ENCODE measurements at regions not wholly inside any gene's neighbourhood (a gene's known extent, or its start where the extent isn't known, plus 50 kb on each side); places are given as distances from the start of the nearest gene placed in this dataset.

DNA sequence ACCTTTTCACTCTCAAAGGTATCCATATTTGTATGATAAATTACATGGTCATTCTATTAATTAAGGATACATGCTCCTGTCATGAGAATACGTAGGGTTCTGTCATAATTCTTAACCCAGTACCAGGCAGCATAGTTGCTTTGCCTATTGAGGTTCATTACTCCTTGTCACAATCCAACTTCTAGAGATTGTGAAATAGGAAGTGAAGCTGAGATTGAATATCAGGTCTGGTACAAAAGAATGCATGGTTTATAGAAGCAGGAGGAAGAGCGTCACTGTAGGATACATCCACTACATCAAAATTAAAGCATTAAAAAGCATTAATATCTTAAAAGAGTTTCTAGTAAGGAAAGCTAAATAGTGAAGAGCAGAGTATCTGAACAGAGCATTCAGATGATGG lies 647.0 kb downstream of the IQCM start:
- CTCF ChIA-PET, result no interaction called here
- Histone ChIP-seq H3K27ac (ENCODE audit: low read depth in 2 of 2, low read length in 1 of 2) (no peak overlapping the region), H3K9me3 (no peaks in the 10 kb centered on the region), H3K4me2 (no peak overlapping the region), H3K36me3 (replicated peaks in 1 of 2; ENCODE audit: control insufficient read depth in 1 of 2, insufficient read depth in 2 of 2, low read length in 1 of 2) (no peaks in the 10 kb centered on the region), H3F3A (replicated peaks; ENCODE audit: insufficient read depth) (peaks cover 12% of the 10 kb centered on the region), H3K9me2 (no peaks in the 10 kb centered on the region), H3K79me2 (ENCODE audit: insufficient read depth) (no peaks in the 10 kb centered on the region), H2AFZ (ENCODE audit: low read depth) (no peak overlapping the region), H4K20me1 (ENCODE audit: insufficient read depth) (no peaks in the 10 kb centered on the region), H3K9ac (no peak overlapping the region), H3K4me1 (ENCODE audit: control insufficient read depth in 1 of 2, insufficient read depth in 2 of 2, low read depth in 1 of 2, low read length in 1 of 2) (peaks cover 0 to 14% of the 10 kb centered on the region in 2 experiments; a peak in 2 of 4 replicates), H3K4me3 (ENCODE audit: low read depth in 2 of 2, low read length in 1 of 2) (no peak overlapping the region), H3K27me3 (ENCODE audit: insufficient read depth) (no peaks in the 10 kb centered on the region)
- TF ChIP-seq FOSL2 (IDR thresholded peaks at IDR 0.05; ENCODE audit: borderline replicate concordance, low read depth) (no peak), POLR2AphosphoS5 (IDR thresholded peaks at IDR 0.05; ENCODE audit: low read depth, low read length) (no peak), EZH2phosphoT487 (IDR thresholded peaks at IDR 0.05; ENCODE audit: borderline replicate concordance, low read depth) (no peak)
- no peak for DNase-seq
- WGBS (ENCODE audit: low lambda C conversion rate), result 41% methylated on average over 2 of the region's 2 CpGs
- POLR2A ChIA-PET, result no interaction called here

DNA sequence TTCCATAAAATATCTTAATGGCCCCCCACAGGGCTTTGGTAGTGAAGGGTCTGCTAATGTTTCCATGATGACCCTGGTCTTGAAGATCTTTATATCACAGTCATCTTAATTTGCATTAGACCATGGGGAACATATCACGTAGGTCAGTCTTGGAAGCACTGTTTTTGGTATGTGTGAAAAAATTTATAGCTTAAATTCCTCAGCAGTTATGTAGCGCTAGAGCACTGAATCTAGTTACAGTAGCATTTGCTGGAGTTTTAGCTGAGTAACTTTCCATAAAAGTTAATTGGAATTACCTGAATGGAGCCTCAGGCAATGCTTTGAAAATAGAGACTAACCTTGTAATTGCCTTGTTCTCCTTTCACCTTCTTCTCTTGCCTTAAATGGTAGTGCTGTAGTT lies 648.8 kb downstream of the IQCM start:
- POLR2A ChIA-PET, result no interaction called here
- CTCF ChIA-PET, result interaction anchor here (1.8 kb wide), 1 partner anchor 9 kb away, joined by 4 read pairs; no protein-coding TSS in a partner anchor
- Histone ChIP-seq H3K4me3 (ENCODE audit: low read depth in 2 of 2, low read length in 1 of 2) (no peak overlapping the region), H3K27me3 (ENCODE audit: insufficient read depth) (no peaks in the 10 kb centered on the region), H3K9me2 (no peaks in the 10 kb centered on the region), H2AFZ (ENCODE audit: low read depth) (no peak overlapping the region), H3K4me2 (no peak overlapping the region), H3F3A (replicated peaks; ENCODE audit: insufficient read depth) (peaks cover 16% of the 10 kb centered on the region), H3K4me1 (ENCODE audit: control insufficient read depth in 1 of 2, insufficient read depth in 2 of 2, low read depth in 1 of 2, low read length in 1 of 2) (peaks cover 0 to 27% of the 10 kb centered on the region in 2 experiments; a peak in 2 of 4 replicates), H4K20me1 (ENCODE audit: insufficient read depth) (no peaks in the 10 kb centered on the region), H3K9me3 (no peaks in the 10 kb centered on the region), H3K9ac (no peak overlapping the region), H3K79me2 (ENCODE audit: insufficient read depth) (no peaks in the 10 kb centered on the region), H3K36me3 (replicated peaks in 1 of 2; ENCODE audit: control insufficient read depth in 1 of 2, insufficient read depth in 2 of 2, low read length in 1 of 2) (no peaks in the 10 kb centered on the region), H3K27ac (ENCODE audit: low read depth in 2 of 2, low read length in 1 of 2) (peak overlapping the region in 1 of 2 experiments; percentile 16; a peak in 1 of 4 replicates)
- no peak for DNase-seq
- TF ChIP-seq, protein P1, sequence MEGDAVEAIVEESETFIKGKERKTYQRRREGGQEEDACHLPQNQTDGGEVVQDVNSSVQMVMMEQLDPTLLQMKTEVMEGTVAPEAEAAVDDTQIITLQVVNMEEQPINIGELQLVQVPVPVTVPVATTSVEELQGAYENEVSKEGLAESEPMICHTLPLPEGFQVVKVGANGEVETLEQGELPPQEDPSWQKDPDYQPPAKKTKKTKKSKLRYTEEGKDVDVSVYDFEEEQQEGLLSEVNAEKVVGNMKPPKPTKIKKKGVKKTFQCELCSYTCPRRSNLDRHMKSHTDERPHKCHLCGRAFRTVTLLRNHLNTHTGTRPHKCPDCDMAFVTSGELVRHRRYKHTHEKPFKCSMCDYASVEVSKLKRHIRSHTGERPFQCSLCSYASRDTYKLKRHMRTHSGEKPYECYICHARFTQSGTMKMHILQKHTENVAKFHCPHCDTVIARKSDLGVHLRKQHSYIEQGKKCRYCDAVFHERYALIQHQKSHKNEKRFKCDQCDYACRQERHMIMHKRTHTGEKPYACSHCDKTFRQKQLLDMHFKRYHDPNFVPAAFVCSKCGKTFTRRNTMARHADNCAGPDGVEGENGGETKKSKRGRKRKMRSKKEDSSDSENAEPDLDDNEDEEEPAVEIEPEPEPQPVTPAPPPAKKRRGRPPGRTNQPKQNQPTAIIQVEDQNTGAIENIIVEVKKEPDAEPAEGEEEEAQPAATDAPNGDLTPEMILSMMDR (IDR thresholded peaks at IDR 0.05), result no peak
- TF ChIP-seq RFX5 (IDR thresholded peaks at IDR 0.05; ENCODE audit: low read length), result no peak
- WGBS (ENCODE audit: low lambda C conversion rate), result 31% methylated on average over 2 of the region's 2 CpGs

DNA sequence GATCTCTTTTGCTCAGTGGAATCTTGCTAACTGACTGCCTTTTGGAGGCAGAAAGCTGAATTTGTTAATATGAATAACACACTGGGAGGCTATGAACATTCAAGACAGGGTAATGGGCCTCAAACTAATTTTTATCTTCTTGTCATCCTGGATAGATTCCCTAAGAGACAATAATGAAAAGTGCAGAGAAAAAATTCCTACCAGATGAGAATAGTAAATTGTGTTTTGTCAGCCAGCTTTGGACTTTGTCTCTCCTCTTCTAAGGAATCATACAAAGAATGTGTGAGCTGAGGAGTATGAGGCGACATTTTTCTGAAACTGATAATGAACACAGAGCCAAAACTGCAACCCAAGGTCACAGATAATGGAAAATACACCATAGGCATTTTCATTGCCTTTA lies 649.3 kb downstream of the IQCM start:
- Histone ChIP-seq H4K20me1 (ENCODE audit: insufficient read depth) (no peaks in the 10 kb centered on the region), H3K4me2 (no peak overlapping the region), H3K4me1 (ENCODE audit: control insufficient read depth in 1 of 2, insufficient read depth in 2 of 2, low read depth in 1 of 2, low read length in 1 of 2) (peaks cover 0 to 32% of the 10 kb centered on the region in 2 experiments; a peak in 2 of 4 replicates), H3K27me3 (ENCODE audit: insufficient read depth) (no peaks in the 10 kb centered on the region), H3K27ac (ENCODE audit: low read depth in 2 of 2, low read length in 1 of 2) (peak overlapping the region in 1 of 2 experiments; percentile 16; a peak in 1 of 4 replicates), H3F3A (replicated peaks; ENCODE audit: insufficient read depth) (peaks cover 16% of the 10 kb centered on the region), H3K9ac (no peak overlapping the region), H3K9me3 (no peaks in the 10 kb centered on the region), H3K4me3 (ENCODE audit: low read depth in 2 of 2, low read length in 1 of 2) (no peak overlapping the region), H2AFZ (ENCODE audit: low read depth) (no peak overlapping the region), H3K9me2 (no peaks in the 10 kb centered on the region), H3K36me3 (replicated peaks in 1 of 2; ENCODE audit: control insufficient read depth in 1 of 2, insufficient read depth in 2 of 2, low read length in 1 of 2) (no peaks in the 10 kb centered on the region), H3K79me2 (ENCODE audit: insufficient read depth) (no peaks in the 10 kb centered on the region)
- CTCF ChIA-PET, result interaction anchor here (1.8 kb wide), 1 partner anchor 9 kb away, joined by 4 read pairs; no protein-coding TSS in a partner anchor
- POLR2A ChIA-PET, result no interaction called here
- DNase-seq, result no peak
- 40% methylated on average over 1 of the region's 1 CpG for WGBS (ENCODE audit: low lambda C conversion rate)
- TF ChIP-seq POLR2AphosphoS5 (IDR thresholded peaks at IDR 0.05; ENCODE audit: low read depth, low read length) (no peak), SMC3 (IDR thresholded peaks at IDR 0.05; ENCODE audit: low read depth, low read length) (no peak), GABPA (IDR thresholded peaks at IDR 0.05; ENCODE audit: low read depth) (no peak)

Measured in SK-N-SH (cell line).